ENCODE measurements at regions not wholly inside any gene's neighbourhood (a gene's known extent, or its start where the extent isn't known, plus 50 kb on each side); places are given as distances from the start of the nearest gene placed in this dataset.
"Not testable (repeated sequence)": the region's sequence is repeated elsewhere in the genome, so short reads cannot be mapped to it uniquely, and the experiment has no call there.

GRCh38 chr1:5684791-5685190, 307.4 kb downstream of the NPHP4 start:
- DNase-seq, result no peak

GRCh38 chr1:5683446-5683845, 308.8 kb downstream of the NPHP4 start:
- no peak for DNase-seq

GRCh38 chr1:5682626-5683225, 309.5 kb downstream of the NPHP4 start:
- DNase-seq, result no peak

- no peak for DNase-seq
These were observed 310.6 kb downstream of the NPHP4 start for GRCh38 chr1:5681654-5682053.

- DNase-seq, result no peak
These were observed 311.6 kb downstream of the NPHP4 start for GRCh38 chr1:5680600-5680999.

- no peak for DNase-seq
These were observed 313.5 kb downstream of the NPHP4 start for GRCh38 chr1:5678759-5679158.

GRCh38 chr1:5672355-5672754, 319.9 kb downstream of the NPHP4 start:
- DNase-seq, result not testable (repeated sequence)

GRCh38 chr1:5670590-5671350, 321.5 kb downstream of the NPHP4 start:
- no peak for DNase-seq

- DNase-seq, result no peak
These were observed 324.5 kb downstream of the NPHP4 start for GRCh38 chr1:5667513-5668325.

GRCh38 chr1:5664906-5665875, 327.0 kb downstream of the NPHP4 start:
- no peak for DNase-seq

- no peak for DNase-seq
These were observed 328.0 kb downstream of the NPHP4 start for GRCh38 chr1:5664081-5664768.

GRCh38 chr1:5662744-5663126, 329.5 kb downstream of the NPHP4 start:
- DNase-seq, result no peak

GRCh38 chr1:5662086-5662743, 330.0 kb downstream of the NPHP4 start:
- no peak for DNase-seq

- no peak for DNase-seq
These were observed 330.8 kb downstream of the NPHP4 start for GRCh38 chr1:5661196-5662085.

GRCh38 chr1:5660141-5660935, 331.9 kb downstream of the NPHP4 start:
- DNase-seq, result no peak

- DNase-seq, result no peak
These were observed 332.6 kb downstream of the NPHP4 start for GRCh38 chr1:5659606-5660005.

- DNase-seq, result no peak
These were observed 333.6 kb downstream of the NPHP4 start for GRCh38 chr1:5658340-5659316.

Measured in inflammatory macrophage treated with lipopolysaccharide for 1 hour (primary cell).